ENCODE measurements at regions not wholly inside any gene's neighbourhood (a gene's known extent, or its start where the extent isn't known, plus 50 kb on each side); places are given as distances from the start of the nearest gene placed in this dataset.

- TF ChIP-seq CTCF (IDR thresholded peaks at IDR 0.05) (no peak), POLR2AphosphoS5 (IDR thresholded peaks at IDR 0.05) (no peak), POLR2A (IDR thresholded peaks at IDR 0.05; ENCODE audit: low read depth) (no peak), EP300 (IDR thresholded peaks at IDR 0.05) (no peak)
Observed at GRCh38 chr7:67552738-67553137, 556.1 kb downstream of the TYW1 start.

Measured in esophagus muscularis mucosa (tissue), 4 donors.